ENCODE measurements at regions not wholly inside any gene's neighbourhood (a gene's known extent, or its start where the extent isn't known, plus 50 kb on each side); places are given as distances from the start of the nearest gene placed in this dataset.

DNA sequence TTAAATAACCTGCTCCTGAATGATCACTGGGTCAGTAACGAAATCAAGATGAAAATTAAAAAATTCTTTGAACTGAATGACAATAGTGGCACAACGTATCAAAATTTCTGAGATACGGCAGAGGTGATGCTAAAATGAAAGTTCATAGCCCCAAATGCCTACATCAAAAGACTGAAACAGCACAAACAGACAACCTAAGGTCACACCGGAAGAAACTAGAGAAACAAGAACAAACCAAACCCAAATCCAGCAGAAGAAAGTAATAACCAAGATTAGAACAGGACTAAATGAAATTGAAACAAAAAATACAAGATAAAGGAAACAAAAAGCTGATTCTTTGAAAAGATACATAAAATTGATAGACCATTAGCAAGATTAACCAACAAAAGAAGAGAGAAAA is 324.1 kb downstream of the RBM26 start:
- 72 to 78% methylated on average over 4 of the region's 4 CpGs for WGBS, 2 donors
- ATAC-seq, result no peak
- Histone ChIP-seq H3K36me3 (replicated peaks in 1 of 2; ENCODE audit: insufficient read depth in 1 of 2, low read depth in 2 of 2) (no peaks in the 10 kb centered on the region), H3K27me3 (no peaks in the 10 kb centered on the region), H3K4me1 (no peaks in the 10 kb centered on the region), H3K27ac (no peak overlapping the region), H3K9me3 (no peaks in the 10 kb centered on the region), H3K4me3 (no peak overlapping the region)
- intact Hi-C loops (cut with DNase I), result no loop called here
- no peak for DNase-seq
- TF ChIP-seq, protein P1, sequence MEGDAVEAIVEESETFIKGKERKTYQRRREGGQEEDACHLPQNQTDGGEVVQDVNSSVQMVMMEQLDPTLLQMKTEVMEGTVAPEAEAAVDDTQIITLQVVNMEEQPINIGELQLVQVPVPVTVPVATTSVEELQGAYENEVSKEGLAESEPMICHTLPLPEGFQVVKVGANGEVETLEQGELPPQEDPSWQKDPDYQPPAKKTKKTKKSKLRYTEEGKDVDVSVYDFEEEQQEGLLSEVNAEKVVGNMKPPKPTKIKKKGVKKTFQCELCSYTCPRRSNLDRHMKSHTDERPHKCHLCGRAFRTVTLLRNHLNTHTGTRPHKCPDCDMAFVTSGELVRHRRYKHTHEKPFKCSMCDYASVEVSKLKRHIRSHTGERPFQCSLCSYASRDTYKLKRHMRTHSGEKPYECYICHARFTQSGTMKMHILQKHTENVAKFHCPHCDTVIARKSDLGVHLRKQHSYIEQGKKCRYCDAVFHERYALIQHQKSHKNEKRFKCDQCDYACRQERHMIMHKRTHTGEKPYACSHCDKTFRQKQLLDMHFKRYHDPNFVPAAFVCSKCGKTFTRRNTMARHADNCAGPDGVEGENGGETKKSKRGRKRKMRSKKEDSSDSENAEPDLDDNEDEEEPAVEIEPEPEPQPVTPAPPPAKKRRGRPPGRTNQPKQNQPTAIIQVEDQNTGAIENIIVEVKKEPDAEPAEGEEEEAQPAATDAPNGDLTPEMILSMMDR (IDR thresholded peaks at IDR 0.05), result no peak
- no peak for TF ChIP-seq POLR2A (IDR thresholded peaks at IDR 0.05)

DNA sequence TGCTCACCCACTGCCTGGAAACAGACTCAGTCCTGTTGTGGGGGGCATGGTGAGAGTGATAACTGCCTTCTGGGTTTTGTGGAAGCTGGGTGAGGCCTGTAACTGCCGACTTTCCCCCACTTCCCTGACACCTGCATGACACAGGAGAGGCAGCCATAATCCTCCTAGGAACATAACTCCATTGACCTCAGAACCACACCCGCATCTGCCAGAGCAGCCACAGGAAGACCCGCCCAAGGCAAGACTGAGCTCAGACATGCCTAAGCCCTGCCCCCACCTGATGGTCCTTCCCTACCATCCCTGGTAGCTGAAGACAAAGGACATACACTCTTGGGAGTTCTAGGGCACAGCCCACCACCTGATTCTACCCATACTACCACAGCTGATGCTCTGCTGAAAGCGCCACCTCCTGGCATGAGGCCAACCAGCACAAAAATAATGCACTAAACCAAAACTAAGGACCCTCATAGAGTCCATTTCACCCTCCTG is 326.7 kb downstream of the RBM26 start:
- Histone ChIP-seq H3K27me3 (no peaks in the 10 kb centered on the region), H3K4me1 (no peaks in the 10 kb centered on the region), H3K36me3 (replicated peaks in 1 of 2; ENCODE audit: insufficient read depth in 1 of 2, low read depth in 2 of 2) (no peaks in the 10 kb centered on the region), H3K27ac (no peak overlapping the region), H3K9me3 (no peaks in the 10 kb centered on the region), H3K4me3 (no peak overlapping the region)
- ATAC-seq (no peak), DNase-seq (no peak)
- intact Hi-C loops (cut with DNase I), result no loop called here
- WGBS, 2 donors, result 60 to 70% methylated on average over 4 of the region's 4 CpGs
- no peak for TF ChIP-seq POLR2A (IDR thresholded peaks at IDR 0.05)
- TF ChIP-seq, protein P1 (IDR thresholded peaks at IDR 0.05), result no peak

DNA sequence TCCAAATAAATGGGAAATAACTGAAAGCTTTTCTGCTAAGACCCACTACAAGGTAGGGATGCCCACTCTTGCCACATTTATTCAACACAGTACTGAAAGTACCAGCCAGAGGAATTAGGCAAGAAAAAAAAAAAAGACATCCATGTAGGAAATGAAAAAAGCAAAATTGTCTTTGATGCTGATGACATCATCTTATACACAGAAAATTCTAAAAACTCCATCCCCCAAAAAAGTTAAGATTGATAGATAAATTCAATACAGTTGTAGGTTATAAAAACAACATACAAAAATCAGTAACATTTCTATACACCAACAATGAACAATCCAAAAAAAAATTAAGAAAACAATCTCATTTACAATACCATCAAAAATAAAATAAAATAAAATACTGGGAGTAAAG is 330.4 kb downstream of the RBM26 start:
- intact Hi-C loops (cut with DNase I), result no loop called here
- no peak for TF ChIP-seq POLR2A (IDR thresholded peaks at IDR 0.05)
- TF ChIP-seq, protein P1 (IDR thresholded peaks at IDR 0.05), result no peak
- H3K36me3 ChIP-seq (replicated peaks in 1 of 2; ENCODE audit: insufficient read depth in 1 of 2, low read depth in 2 of 2), result no peaks in the 10 kb centered on the region
- H3K4me1 ChIP-seq, result no peaks in the 10 kb centered on the region
- DNase-seq, result no peak
- no peaks in the 10 kb centered on the region for H3K27me3 ChIP-seq
- no peak overlapping the region for H3K27ac ChIP-seq
- no peaks in the 10 kb centered on the region for H3K9me3 ChIP-seq
- no peak overlapping the region for H3K4me3 ChIP-seq
- no peak for ATAC-seq

- Histone ChIP-seq H3K9me3 (no peaks in the 10 kb centered on the region), H3K27me3 (no peaks in the 10 kb centered on the region), H3K4me3 (no peak overlapping the region), H3K4me1 (no peaks in the 10 kb centered on the region), H3K27ac (no peak overlapping the region), H3K36me3 (replicated peaks in 1 of 2; ENCODE audit: insufficient read depth in 1 of 2, low read depth in 2 of 2) (no peaks in the 10 kb centered on the region)
- DNase-seq (no peak), ATAC-seq (no peak)
- TF ChIP-seq POLR2A (IDR thresholded peaks at IDR 0.05), result no peak
- TF ChIP-seq, protein P1 (IDR thresholded peaks at IDR 0.05), result no peak
- WGBS, 2 donors, result 40 to 45% methylated on average over 4 of the region's 4 CpGs
- intact Hi-C loops (cut with DNase I), result no loop called here
Observed at GRCh38 chr13:79070343-79070974, 335.6 kb downstream of the RBM26 start.

GRCh38 chr13:79062291-79062690 is 343.8 kb downstream of the RBM26 start:
- DNase-seq (no peak), ATAC-seq (no peak)
- 34 to 53% methylated on average over 6 of the region's 6 CpGs for WGBS, 2 donors
- TF ChIP-seq, protein P1 (IDR thresholded peaks at IDR 0.05), result no peak
- TF ChIP-seq POLR2A (IDR thresholded peaks at IDR 0.05), result no peak
- no peaks in the 10 kb centered on the region for H3K9me3 ChIP-seq
- H3K27me3 ChIP-seq, result no peaks in the 10 kb centered on the region
- H3K36me3 ChIP-seq (replicated peaks in 1 of 2; ENCODE audit: insufficient read depth in 1 of 2, low read depth in 2 of 2), result no peaks in the 10 kb centered on the region
- no peak overlapping the region for H3K27ac ChIP-seq
- H3K4me1 ChIP-seq, result no peaks in the 10 kb centered on the region
- H3K4me3 ChIP-seq, result no peak overlapping the region
- intact Hi-C loops (cut with DNase I), result no loop called here
